ENCODE measurements at regions not wholly inside any gene's neighbourhood (a gene's known extent, or its start where the extent isn't known, plus 50 kb on each side); places are given as distances from the start of the nearest gene placed in this dataset.

DNA sequence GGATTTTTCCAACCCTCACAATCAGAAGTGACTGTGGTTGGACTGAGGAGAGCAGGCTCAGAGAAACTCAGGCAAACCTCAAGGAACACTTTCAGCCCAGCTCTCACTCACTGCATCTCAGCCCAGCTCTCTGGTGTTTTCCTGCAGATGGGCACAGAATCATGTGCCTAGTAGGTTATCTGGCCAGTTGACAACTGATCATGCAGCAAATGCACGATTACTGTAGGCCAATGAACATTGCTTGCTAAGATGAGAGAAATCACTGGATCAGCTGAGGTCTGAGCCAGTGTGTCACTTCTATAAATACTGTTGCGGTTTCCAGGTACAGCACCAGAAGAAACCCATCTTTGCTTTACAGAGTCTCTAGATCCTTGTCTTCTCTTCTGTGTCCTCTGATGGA lies 540.5 kb downstream of the CD83 start:
- H3K4me2 ChIP-seq (ENCODE audit: low read length) = no peak overlapping the region
- DNase-seq (ENCODE audit: low read depth) (no peak), FAIRE-seq (no peak)
- no peaks in the 10 kb centered on the region for H3K9me3 ChIP-seq (ENCODE audit: insufficient read depth, low read depth, low read length)
- Mint-ChIP-seq H3K4me1 (ENCODE audit: low read depth, unreplicated experiment) (peaks cover 6% of the 10 kb centered on the region), H3K36me3 (ENCODE audit: low read depth, unreplicated experiment) (no peaks in the 10 kb centered on the region), H3K9me3 (ENCODE audit: unreplicated experiment) (no peaks in the 10 kb centered on the region), H3K4me3 (ENCODE audit: unreplicated experiment) (no peak overlapping the region), H3K27me3 (ENCODE audit: low read depth, unreplicated experiment) (peaks cover 8% of the 10 kb centered on the region), H3K27ac (ENCODE audit: unreplicated experiment) (no peak overlapping the region)
- no peaks in the 10 kb centered on the region for H3K4me1 ChIP-seq (ENCODE audit: insufficient read depth, low read length)
- no peaks in the 10 kb centered on the region for H4K20me1 ChIP-seq (ENCODE audit: insufficient read depth, low read length)
- no peak overlapping the region for H3K27ac ChIP-seq (ENCODE audit: low read depth, low read length)
- H2AFZ ChIP-seq (ENCODE audit: low read depth, low read length) = no peak overlapping the region
- no peaks in the 10 kb centered on the region for H3K36me3 ChIP-seq (ENCODE audit: insufficient read depth, low read length)
- TF ChIP-seq, protein P1, sequence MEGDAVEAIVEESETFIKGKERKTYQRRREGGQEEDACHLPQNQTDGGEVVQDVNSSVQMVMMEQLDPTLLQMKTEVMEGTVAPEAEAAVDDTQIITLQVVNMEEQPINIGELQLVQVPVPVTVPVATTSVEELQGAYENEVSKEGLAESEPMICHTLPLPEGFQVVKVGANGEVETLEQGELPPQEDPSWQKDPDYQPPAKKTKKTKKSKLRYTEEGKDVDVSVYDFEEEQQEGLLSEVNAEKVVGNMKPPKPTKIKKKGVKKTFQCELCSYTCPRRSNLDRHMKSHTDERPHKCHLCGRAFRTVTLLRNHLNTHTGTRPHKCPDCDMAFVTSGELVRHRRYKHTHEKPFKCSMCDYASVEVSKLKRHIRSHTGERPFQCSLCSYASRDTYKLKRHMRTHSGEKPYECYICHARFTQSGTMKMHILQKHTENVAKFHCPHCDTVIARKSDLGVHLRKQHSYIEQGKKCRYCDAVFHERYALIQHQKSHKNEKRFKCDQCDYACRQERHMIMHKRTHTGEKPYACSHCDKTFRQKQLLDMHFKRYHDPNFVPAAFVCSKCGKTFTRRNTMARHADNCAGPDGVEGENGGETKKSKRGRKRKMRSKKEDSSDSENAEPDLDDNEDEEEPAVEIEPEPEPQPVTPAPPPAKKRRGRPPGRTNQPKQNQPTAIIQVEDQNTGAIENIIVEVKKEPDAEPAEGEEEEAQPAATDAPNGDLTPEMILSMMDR (IDR thresholded peaks at IDR 0.05; ENCODE audit: insufficient read depth, low read depth, low read length) = no peak
- TF ChIP-seq EZH2 (IDR thresholded peaks at IDR 0.05; ENCODE audit: insufficient read depth, low read length) = no peak
- no peak overlapping the region for H3K9ac ChIP-seq (ENCODE audit: low read length)
- H3K4me3 ChIP-seq (ENCODE audit: insufficient read depth, low read depth, low read length) = no peak overlapping the region
- peaks cover 5% of the 10 kb centered on the region for H3K27me3 ChIP-seq (ENCODE audit: insufficient read depth, low read length)
- H3K79me2 ChIP-seq (ENCODE audit: insufficient read depth, low read length) = no peaks in the 10 kb centered on the region

DNA sequence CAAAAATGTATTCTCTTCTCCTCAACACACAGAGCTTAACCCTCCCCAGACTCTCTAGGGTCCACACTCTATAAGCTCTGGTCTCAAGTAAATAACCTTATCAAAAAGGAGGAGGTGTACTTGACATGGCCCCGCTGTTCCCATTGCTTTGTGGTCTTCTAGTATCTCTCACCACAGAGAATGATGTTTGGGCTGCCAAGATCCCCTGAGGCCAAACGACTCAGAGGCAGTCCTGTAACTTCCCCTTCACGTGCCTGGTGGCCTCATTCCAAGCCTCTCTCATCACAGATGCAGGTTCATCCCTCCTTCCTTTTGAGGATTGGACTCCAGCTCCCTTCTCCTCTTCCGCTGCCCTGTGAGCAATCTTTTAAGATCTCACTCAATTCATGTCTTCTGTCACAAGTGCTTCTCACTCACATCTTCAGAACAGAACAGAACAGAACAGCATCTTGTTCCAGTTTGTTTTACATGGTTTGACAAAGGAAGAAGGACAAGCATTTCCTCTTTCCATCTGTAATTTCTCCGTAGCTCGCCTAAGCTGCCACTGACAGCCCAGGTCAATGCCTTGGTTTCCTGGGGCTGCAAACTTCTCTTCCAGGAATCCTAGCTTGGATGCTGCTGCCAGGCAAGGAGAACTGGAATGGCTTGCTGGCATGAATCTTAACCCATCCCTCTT lies 541.5 kb downstream of the CD83 start:
- no peak overlapping the region for H3K4me3 Mint-ChIP-seq (ENCODE audit: unreplicated experiment)
- no peaks in the 10 kb centered on the region for H3K9me3 Mint-ChIP-seq (ENCODE audit: unreplicated experiment)
- H3K4me3 ChIP-seq (ENCODE audit: insufficient read depth, low read depth, low read length) = no peak overlapping the region

DNA sequence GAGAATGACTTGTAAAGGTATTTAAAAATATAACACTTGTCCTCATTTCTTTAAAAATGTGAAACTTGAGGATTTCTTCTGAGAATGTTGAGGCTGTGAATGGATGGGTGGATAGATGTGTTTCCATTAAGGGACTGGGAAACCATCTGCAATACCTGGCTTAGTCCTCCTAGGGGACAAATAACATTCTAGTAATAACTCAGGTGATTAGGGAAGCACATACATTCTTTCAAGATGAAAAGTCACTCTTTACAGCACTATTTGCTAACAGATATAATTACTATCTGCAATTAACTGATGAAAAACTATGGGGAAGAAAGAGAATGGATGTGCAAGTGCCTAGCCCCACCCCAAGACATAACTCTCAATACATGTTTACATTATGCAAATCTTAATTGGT lies 542.3 kb downstream of the CD83 start:
- H3K4me2 ChIP-seq (ENCODE audit: low read length) = no peak overlapping the region
- H3K9ac ChIP-seq (ENCODE audit: low read length) = no peak overlapping the region
- H2AFZ ChIP-seq (ENCODE audit: low read depth, low read length) = no peak overlapping the region
- H3K9me3 ChIP-seq (ENCODE audit: insufficient read depth, low read depth, low read length) = no peaks in the 10 kb centered on the region
- Mint-ChIP-seq H3K4me3 (ENCODE audit: unreplicated experiment) (no peak overlapping the region), H3K9me3 (ENCODE audit: unreplicated experiment) (no peaks in the 10 kb centered on the region), H3K27ac (ENCODE audit: unreplicated experiment) (no peak overlapping the region), H3K4me1 (ENCODE audit: low read depth, unreplicated experiment) (peaks cover 11% of the 10 kb centered on the region), H3K27me3 (ENCODE audit: low read depth, unreplicated experiment) (peaks cover 6% of the 10 kb centered on the region), H3K36me3 (ENCODE audit: low read depth, unreplicated experiment) (no peaks in the 10 kb centered on the region)
- H3K4me1 ChIP-seq (ENCODE audit: insufficient read depth, low read length) = peaks cover 8% of the 10 kb centered on the region
- H3K36me3 ChIP-seq (ENCODE audit: insufficient read depth, low read length) = no peaks in the 10 kb centered on the region
- no peak for TF ChIP-seq EZH2 (IDR thresholded peaks at IDR 0.05; ENCODE audit: insufficient read depth, low read length)
- TF ChIP-seq, protein P1 (IDR thresholded peaks at IDR 0.05; ENCODE audit: insufficient read depth, low read depth, low read length) = no peak
- FAIRE-seq (no peak), DNase-seq (ENCODE audit: low read depth) (no peak)
- no peak overlapping the region for H3K4me3 ChIP-seq (ENCODE audit: insufficient read depth, low read depth, low read length)
- no peaks in the 10 kb centered on the region for H4K20me1 ChIP-seq (ENCODE audit: insufficient read depth, low read length)
- H3K27me3 ChIP-seq (ENCODE audit: insufficient read depth, low read length) = peaks cover 5% of the 10 kb centered on the region
- H3K27ac ChIP-seq (ENCODE audit: low read depth, low read length) = no peak overlapping the region
- no peaks in the 10 kb centered on the region for H3K79me2 ChIP-seq (ENCODE audit: insufficient read depth, low read length)

More for the DNA sequence above, 541.5 kb downstream of the CD83 start:
- Mint-ChIP-seq H3K27me3 (ENCODE audit: low read depth, unreplicated experiment) (peaks cover 8% of the 10 kb centered on the region), H3K4me1 (ENCODE audit: low read depth, unreplicated experiment) (peaks cover 6% of the 10 kb centered on the region), H3K27ac (ENCODE audit: unreplicated experiment) (no peak overlapping the region), H3K36me3 (ENCODE audit: low read depth, unreplicated experiment) (no peaks in the 10 kb centered on the region)
- Histone ChIP-seq H2AFZ (ENCODE audit: low read depth, low read length) (no peak overlapping the region), H3K79me2 (ENCODE audit: insufficient read depth, low read length) (no peaks in the 10 kb centered on the region), H3K9ac (ENCODE audit: low read length) (no peak overlapping the region), H3K4me1 (ENCODE audit: insufficient read depth, low read length) (peaks cover under 1% of the 10 kb centered on the region), H4K20me1 (ENCODE audit: insufficient read depth, low read length) (no peaks in the 10 kb centered on the region), H3K9me3 (ENCODE audit: insufficient read depth, low read depth, low read length) (no peaks in the 10 kb centered on the region), H3K36me3 (ENCODE audit: insufficient read depth, low read length) (no peaks in the 10 kb centered on the region), H3K4me2 (ENCODE audit: low read length) (no peak overlapping the region), H3K27me3 (ENCODE audit: insufficient read depth, low read length) (peaks cover 5% of the 10 kb centered on the region), H3K27ac (ENCODE audit: low read depth, low read length) (no peak overlapping the region)
- no peak for FAIRE-seq
- TF ChIP-seq EZH2 (IDR thresholded peaks at IDR 0.05; ENCODE audit: insufficient read depth, low read length) = no peak
- TF ChIP-seq, protein P1 (IDR thresholded peaks at IDR 0.05; ENCODE audit: insufficient read depth, low read depth, low read length) = no peak
- no peak for DNase-seq (ENCODE audit: low read depth)
